ENCODE measurements at regions not wholly inside any gene's neighbourhood (a gene's known extent, or its start where the extent isn't known, plus 50 kb on each side); places are given as distances from the start of the nearest gene placed in this dataset.

DNA sequence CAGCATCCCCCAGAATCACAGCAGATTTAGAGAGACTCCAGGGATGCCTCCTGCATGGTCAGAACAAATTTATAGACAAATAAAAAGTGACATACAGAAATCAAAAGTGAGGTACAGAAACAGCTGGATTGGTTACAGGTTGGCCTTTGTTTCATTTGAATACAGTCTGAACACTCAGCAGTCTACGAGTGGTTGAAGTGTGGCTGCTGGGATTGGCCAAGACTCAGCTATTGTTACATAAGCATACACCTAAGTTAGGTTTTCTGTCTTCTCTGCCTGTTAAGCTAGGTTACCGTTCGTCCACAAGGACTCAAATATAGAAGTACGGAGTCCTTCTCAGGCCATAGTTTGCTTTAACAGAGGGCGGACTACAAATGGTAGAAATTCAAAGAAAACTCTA lies 262.4 kb upstream of the SLC14A2 start:
- no peak overlapping the region for H3K4me3 ChIP-seq
- no peak overlapping the region for H3K27ac ChIP-seq
- DNase-seq (ENCODE audit: low spot score): no peak
- TF ChIP-seq, protein P1, sequence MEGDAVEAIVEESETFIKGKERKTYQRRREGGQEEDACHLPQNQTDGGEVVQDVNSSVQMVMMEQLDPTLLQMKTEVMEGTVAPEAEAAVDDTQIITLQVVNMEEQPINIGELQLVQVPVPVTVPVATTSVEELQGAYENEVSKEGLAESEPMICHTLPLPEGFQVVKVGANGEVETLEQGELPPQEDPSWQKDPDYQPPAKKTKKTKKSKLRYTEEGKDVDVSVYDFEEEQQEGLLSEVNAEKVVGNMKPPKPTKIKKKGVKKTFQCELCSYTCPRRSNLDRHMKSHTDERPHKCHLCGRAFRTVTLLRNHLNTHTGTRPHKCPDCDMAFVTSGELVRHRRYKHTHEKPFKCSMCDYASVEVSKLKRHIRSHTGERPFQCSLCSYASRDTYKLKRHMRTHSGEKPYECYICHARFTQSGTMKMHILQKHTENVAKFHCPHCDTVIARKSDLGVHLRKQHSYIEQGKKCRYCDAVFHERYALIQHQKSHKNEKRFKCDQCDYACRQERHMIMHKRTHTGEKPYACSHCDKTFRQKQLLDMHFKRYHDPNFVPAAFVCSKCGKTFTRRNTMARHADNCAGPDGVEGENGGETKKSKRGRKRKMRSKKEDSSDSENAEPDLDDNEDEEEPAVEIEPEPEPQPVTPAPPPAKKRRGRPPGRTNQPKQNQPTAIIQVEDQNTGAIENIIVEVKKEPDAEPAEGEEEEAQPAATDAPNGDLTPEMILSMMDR (IDR thresholded peaks at IDR 0.05): no peak

DNA sequence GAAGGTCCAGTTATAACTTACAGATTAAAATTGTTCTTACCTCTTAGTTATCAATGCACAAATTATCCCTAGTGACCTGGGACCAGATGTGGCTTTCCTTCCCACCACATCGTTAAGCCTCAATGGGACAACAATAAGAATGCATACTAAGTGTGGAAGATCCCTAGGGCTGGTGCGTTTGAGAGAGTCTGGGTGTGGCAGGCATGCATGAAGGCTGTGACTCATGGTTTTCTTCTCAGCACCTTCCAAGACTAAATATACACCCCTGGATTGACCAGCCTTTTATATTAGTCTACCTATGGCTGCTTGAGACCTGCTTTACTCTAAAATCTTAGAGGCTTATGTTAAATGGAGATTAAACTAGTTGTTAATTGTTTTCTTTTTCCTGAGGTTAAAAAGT lies 261.7 kb upstream of the SLC14A2 start:
- no peak for DNase-seq (ENCODE audit: low spot score)
- no peak overlapping the region for H3K4me3 ChIP-seq
- TF ChIP-seq, protein P1 (IDR thresholded peaks at IDR 0.05): no peak
- no peak overlapping the region for H3K27ac ChIP-seq

DNA sequence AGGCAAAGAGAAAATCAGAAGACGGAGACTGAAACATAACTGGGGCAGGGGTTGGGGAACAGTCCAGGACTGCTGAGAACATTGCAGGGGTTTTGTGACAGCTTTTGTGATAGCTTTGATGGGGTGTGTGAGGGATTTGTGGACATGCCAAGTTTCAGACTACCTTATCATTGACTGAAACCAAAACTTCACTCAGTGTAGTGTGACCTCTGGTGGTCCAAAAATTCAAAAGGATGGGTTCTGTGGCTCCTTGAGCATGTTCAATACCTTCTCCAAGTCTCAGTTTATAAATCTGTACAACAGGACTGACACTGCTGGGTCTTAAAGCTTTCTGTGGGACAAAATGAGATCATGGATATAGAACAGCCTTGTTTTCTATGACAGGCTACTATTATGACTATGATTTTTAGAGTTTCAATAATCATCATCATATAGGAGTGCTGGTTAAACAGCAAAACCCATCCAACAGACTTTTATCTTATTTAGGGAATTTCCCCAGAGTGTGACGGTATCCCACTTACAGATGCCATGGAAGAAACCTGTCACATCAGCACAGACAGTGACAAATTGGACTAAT lies 259.2 kb upstream of the SLC14A2 start:
- TF ChIP-seq, protein P1 (IDR thresholded peaks at IDR 0.05): no peak

DNA sequence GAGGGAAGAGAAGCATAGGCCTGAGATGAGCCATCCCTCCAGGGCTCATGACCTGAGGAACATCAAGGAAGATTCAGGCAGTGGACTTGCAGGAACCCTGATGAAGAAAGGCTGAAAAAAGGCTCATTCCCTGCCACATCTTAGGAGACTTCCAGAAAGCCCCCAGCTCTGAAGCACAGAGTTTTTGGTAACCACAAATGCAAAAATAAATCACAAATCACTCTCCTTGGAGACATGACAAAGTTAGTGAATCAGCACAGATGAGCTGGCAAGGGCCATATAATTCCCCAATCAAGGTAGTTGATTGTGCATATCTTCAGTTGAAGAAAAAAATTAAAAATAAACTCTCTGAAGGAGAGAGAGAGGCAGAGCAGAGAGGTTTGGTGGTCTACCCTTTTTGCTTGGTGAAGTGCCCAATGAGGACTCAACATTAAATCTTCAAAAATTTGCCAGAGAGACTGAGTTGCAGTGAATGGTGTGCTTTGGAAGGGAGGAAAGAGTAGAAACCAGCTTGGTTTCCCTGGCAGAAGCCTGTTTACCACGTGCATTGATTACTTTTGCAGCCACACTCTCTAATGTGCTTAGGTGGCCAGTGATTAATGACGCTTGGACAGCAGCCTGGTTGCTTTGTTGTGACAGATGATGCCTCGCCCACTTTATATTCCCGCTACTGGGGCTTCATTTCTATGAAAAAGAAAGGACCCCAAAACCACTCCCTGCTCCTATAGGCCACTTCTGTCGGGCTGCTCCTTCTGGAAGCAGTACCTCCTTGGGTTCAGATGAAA lies 257.4 kb upstream of the SLC14A2 start:
- TF ChIP-seq, protein P1 (IDR thresholded peaks at IDR 0.05): no peak
- Histone ChIP-seq H3K27ac (no peak overlapping the region), H3K4me3 (no peak overlapping the region)
- DNase-seq (ENCODE audit: low spot score): no peak

More for the DNA sequence above, 259.2 kb upstream of the SLC14A2 start:
- Histone ChIP-seq H3K27ac (no peak overlapping the region), H3K4me3 (no peak overlapping the region)
- no peak for DNase-seq (ENCODE audit: low spot score)

DNA sequence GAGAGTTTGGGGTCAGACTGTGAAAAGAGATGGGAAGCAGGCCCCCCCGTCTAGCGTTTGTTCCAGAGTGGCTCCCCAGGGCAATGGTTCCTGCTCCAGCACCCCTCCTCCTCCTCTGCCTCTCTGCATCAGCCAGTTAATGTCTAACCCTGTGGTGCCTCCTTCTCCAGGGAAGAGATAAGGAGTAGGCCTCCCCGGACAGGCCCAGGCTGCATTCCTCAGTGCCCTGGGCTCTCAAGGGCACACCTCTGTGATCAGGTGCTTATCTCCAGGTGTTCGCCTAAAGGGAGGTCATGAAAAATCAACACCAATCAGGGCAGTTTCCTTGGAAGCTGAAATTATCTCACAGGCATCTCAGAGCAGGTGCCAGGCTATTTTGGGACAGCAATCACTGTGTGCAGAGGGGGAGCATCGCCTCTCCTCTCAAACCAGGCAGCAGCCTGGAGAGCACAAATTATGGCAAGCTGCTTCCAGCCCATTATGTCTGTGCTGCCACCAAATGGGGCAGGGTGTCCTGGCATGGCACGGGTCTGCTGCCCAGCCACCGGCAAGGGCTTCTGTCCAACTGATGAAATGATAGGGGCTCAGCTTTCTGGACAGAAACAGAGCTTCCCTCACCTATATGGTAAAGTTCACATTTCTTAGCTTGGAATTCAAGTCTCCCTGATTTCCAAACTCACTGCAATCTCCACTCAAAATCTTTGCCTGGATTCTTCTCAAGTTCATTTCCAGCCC lies 255.8 kb upstream of the SLC14A2 start:
- H3K4me3 ChIP-seq: no peak overlapping the region
- TF ChIP-seq, protein P1 (IDR thresholded peaks at IDR 0.05): no peak
- DNase-seq (ENCODE audit: low spot score): no peak
- H3K27ac ChIP-seq: no peak overlapping the region

DNA sequence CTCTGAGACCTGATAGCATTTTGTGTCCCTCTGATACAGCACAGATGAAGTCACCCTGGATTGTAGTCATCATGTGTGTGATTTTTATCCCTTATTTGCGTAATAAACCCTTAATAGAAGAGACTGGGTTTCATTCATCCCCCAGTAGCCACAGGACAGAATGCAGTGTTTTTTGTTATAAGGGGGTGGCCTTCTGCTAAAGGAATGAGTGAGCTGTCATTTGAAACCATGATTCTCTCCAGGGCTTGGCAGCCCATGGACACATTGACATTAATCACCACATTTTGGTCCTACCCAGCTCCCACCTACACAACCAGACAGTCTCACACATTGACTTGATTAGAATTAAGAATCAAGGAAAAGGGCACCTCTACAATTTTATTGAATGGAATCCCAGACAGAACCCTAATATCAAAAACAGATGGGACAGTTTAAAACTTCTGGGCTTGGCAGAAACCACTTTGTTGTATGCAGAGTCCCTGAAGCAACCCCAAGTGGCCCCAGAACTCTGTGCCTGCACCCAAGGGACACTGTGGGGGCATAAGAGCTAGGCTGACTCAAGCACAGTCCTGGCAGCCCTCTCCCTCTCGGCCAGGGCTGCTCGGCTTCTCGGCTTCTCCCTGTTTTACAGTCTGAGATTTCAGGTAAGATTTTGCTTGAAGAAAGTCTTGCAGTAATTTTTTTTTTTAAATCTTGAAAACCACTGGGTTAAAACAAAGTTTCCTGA lies 254.0 kb upstream of the SLC14A2 start:
- DNase-seq (ENCODE audit: low spot score): no peak
- Histone ChIP-seq H3K4me3 (no peak overlapping the region), H3K27ac (peak overlapping the region in 1 of 2 donors; percentile 13)
- TF ChIP-seq, protein P1 (IDR thresholded peaks at IDR 0.05): no peak
